Chondrocyte (in vitro differentiated cells): ENCODE measurements at regions not wholly inside any gene's neighbourhood (a gene's known extent, or its start where the extent isn't known, plus 50 kb on each side); places are given as distances from the start of the nearest gene placed in this dataset.

ENCODE experiments used
- DNase-seq: peaks from one replicate; pipeline ENCODE4 v3.0.0; 2021; ENCODE audit warnings: mixed read lengths, low spot score
- H3K27ac Mint-ChIP-seq: one replicate; pipeline ENCODE4 v1.8.0; 2021; ENCODE audit warnings: mild to moderate bottlenecking, moderate library complexity, mixed read lengths; ENCODE audit not compliant: unreplicated experiment
- H3K27me3 Mint-ChIP-seq: 2 replicates; pipeline ENCODE4 v1.8.0; 2021; ENCODE audit warnings: low read depth, mixed read lengths
- H3K36me3 Mint-ChIP-seq: 2 replicates; pipeline ENCODE4 v1.8.0; 2021; ENCODE audit warnings: low read depth, mixed read lengths
- H3K4me1 Mint-ChIP-seq: 2 replicates; pipeline ENCODE4 v1.8.0; 2021; ENCODE audit warnings: low read depth, mild to moderate bottlenecking, mixed read lengths
- H3K4me3 Mint-ChIP-seq: one replicate; pipeline ENCODE4 v1.8.0; 2021; ENCODE audit warnings: mild to moderate bottlenecking, moderate library complexity, mixed read lengths; ENCODE audit not compliant: unreplicated experiment
- H3K9me3 Mint-ChIP-seq: 2 replicates; pipeline ENCODE4 v1.8.0; 2021; ENCODE audit warnings: low read depth, mixed read lengths
- TF ChIP-seq, protein P1 (sequence below): fragments of 200-600 bp; sonication (generic); IDR thresholded peaks from 2 replicates; pipeline ENCODE4 v1.5.0; 2021; ENCODE audit warnings: antibody characterized with exemption, mild to moderate bottlenecking, moderate library complexity

DNA sequence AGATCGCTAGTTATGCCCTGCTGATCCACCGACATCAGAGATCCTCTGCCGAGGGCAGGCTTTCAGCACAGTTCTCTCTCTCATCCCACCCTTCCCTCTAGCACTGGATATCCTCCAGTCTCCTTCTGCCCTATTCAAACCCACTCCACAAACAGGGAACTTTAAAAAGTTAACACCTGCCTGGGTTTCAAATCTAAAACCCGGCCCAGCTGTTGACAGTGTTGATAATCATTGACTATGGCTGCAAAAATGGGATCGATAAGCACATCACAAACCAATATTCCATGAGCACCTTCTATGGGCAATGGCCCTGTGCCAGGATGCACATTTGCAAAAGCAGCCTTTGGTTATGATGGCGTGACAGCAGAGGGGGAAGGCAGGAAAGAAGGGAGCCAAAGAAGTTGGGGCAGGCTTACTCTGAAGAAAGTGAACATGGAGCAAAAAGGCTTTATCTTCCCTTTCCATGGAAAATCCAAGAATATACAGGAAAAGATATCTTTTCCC, 482.3 kb upstream of the KLHL29 start:
- Mint-ChIP-seq H3K36me3 (no peaks in the 10 kb centered on the region), H3K9me3 (no peaks in the 10 kb centered on the region), H3K27me3 (peaks cover 7% of the 10 kb centered on the region), H3K27ac (no peak overlapping the region), H3K4me1 (no peaks in the 10 kb centered on the region), H3K4me3 (no peak overlapping the region)
- TF ChIP-seq, protein P1, sequence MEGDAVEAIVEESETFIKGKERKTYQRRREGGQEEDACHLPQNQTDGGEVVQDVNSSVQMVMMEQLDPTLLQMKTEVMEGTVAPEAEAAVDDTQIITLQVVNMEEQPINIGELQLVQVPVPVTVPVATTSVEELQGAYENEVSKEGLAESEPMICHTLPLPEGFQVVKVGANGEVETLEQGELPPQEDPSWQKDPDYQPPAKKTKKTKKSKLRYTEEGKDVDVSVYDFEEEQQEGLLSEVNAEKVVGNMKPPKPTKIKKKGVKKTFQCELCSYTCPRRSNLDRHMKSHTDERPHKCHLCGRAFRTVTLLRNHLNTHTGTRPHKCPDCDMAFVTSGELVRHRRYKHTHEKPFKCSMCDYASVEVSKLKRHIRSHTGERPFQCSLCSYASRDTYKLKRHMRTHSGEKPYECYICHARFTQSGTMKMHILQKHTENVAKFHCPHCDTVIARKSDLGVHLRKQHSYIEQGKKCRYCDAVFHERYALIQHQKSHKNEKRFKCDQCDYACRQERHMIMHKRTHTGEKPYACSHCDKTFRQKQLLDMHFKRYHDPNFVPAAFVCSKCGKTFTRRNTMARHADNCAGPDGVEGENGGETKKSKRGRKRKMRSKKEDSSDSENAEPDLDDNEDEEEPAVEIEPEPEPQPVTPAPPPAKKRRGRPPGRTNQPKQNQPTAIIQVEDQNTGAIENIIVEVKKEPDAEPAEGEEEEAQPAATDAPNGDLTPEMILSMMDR: no peak
- no peak for DNase-seq

DNA sequence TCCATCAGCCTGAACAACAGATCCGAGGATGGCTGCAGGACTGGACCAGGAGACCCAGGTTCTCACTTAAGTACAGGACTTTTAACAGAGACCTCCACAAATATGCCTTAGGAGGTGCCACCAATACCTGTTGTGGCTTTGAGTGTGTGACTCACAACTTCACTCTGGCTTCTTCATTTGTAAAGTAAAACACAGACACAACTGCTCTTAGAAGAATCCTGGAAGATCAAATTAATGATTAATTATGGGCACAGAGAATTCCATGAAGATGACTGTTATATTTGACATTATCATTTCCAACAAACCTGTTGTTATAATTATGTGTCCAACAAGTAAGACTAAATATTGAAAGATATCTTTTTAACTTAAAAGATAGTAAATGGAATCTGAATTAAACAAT, 481.4 kb upstream of the KLHL29 start:
- Mint-ChIP-seq H3K36me3 (no peaks in the 10 kb centered on the region), H3K4me3 (no peak overlapping the region), H3K9me3 (no peaks in the 10 kb centered on the region), H3K27me3 (peaks cover 10% of the 10 kb centered on the region), H3K4me1 (no peaks in the 10 kb centered on the region), H3K27ac (no peak overlapping the region)
- DNase-seq: no peak
- TF ChIP-seq, protein P1: no peak

DNA sequence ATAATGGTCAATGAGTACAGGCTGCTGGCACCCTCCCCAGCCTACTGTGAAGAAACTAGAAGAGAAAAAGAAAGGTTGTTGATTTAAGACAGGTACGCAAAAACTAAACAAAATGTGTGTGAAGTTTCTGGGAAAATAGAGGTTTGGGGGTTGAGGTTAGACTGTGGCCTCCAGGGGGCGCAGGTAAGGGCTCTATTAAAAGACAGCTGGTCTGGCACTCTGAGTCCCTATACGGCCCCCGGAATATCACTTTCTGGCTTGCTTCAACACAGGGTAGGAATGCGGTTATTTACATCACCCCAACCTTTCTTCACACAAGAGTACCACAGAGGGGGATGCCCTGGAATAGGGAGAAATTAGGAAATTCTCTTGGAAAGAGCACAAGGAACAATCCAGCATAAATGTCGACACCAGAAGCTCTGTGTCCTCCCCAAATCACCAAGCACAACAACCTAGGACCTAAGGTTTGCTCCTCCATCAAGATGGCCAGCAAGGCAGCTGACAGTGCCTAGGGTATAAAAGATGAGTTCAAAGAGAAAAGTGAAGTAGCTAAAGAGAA, 480.8 kb upstream of the KLHL29 start:
- Mint-ChIP-seq H3K27me3 (peaks cover 10% of the 10 kb centered on the region), H3K4me3 (no peak overlapping the region), H3K27ac (no peak overlapping the region), H3K36me3 (no peaks in the 10 kb centered on the region), H3K9me3 (no peaks in the 10 kb centered on the region), H3K4me1 (no peaks in the 10 kb centered on the region)
- TF ChIP-seq, protein P1: peak; percentile 75
- no peak for DNase-seq

DNA sequence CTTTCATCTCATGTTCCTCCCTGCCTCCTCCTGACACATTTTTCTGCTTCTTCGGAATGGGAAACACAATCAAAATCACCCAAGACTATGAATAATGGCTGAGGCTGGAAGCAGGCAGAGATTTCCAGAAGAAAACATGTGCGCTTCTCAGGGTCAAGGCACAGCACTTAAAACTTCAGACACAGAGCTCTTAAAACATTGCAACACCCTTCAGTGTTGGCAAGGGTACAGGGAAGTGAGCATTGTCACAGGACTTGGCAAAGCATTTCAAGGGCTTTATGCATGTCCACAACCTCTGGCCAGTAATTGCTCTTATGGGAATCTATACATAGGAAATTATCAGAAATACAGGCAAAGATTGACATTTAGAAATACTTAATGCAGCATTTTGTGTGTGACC, 477.6 kb upstream of the KLHL29 start:
- no peak overlapping the region for H3K4me3 Mint-ChIP-seq
- DNase-seq: no peak
- H3K27ac Mint-ChIP-seq: no peak overlapping the region
- H3K4me1 Mint-ChIP-seq: no peaks in the 10 kb centered on the region
- H3K36me3 Mint-ChIP-seq: no peaks in the 10 kb centered on the region
- TF ChIP-seq, protein P1: no peak
- no peaks in the 10 kb centered on the region for H3K9me3 Mint-ChIP-seq
- H3K27me3 Mint-ChIP-seq: peaks cover 12% of the 10 kb centered on the region

DNA sequence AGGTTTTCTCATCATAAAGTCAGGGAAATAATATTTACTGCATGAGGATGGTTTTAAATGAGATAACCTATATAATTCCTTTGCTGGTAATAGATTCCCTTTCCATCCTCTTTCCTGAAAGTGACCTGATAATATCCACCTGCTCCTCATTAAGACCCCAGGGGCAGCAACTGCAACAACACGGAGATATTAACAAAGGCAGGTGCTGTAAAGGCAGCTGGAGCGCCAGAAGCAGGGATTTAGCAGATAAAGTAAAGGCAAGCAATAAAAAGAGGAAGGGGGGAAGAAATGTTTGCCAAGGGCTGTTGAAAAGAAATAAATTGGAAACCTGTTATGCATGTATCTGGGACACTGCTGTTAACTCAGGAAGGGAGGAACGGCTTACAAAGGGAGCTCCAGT, 472.6 kb upstream of the KLHL29 start:
- no peak overlapping the region for H3K27ac Mint-ChIP-seq
- DNase-seq: no peak
- TF ChIP-seq, protein P1: no peak
- no peak overlapping the region for H3K4me3 Mint-ChIP-seq
- no peaks in the 10 kb centered on the region for H3K9me3 Mint-ChIP-seq
- H3K27me3 Mint-ChIP-seq: peaks cover 5% of the 10 kb centered on the region
- no peaks in the 10 kb centered on the region for H3K4me1 Mint-ChIP-seq
- H3K36me3 Mint-ChIP-seq: no peaks in the 10 kb centered on the region
